ENCODE measurements at regions not wholly inside any gene's neighbourhood (a gene's known extent, or its start where the extent isn't known, plus 50 kb on each side); places are given as distances from the start of the nearest gene placed in this dataset.

GRCh38 chr2:200737585-200737984, 74.1 kb upstream of the BZW1 start:
- H3K9me1 ChIP-seq (ENCODE audit: control insufficient read depth, extremely low read depth, insufficient read depth, low read length), result no peaks in the 10 kb centered on the region
- no peak overlapping the region for H3K27ac ChIP-seq (ENCODE audit: control insufficient read depth, insufficient read depth, low read length)
- no peak overlapping the region for H3K4me2 ChIP-seq (ENCODE audit: control insufficient read depth, extremely low read depth, insufficient read depth, low read depth, low read length)
- dilution Hi-C loops (cut with MboI; ENCODE audit: extremely low pct_ligation_motif_present, low sequenced_read_pairs), result no loop called here
- no peaks in the 10 kb centered on the region for H3K36me3 ChIP-seq (ENCODE audit: control insufficient read depth in 2 of 2, extremely low read depth in 1 of 2, insufficient read depth in 2 of 2, low read length in 2 of 2)
- TF ChIP-seq CTCF (optimal IDR thresholded peaks at IDR 0.05 in 1 of 3, IDR thresholded peaks at IDR 0.05 in 1 of 3, conservative IDR thresholded peaks at IDR 0.05 in 1 of 3; ENCODE audit: extremely low read depth in 1 of 3, insufficient read depth in 2 of 3, low read length in 3 of 3) (no peak), EZH2 (IDR thresholded peaks at IDR 0.05; ENCODE audit: low read length) (no peak)
- FAIRE-seq (no peak), DNase-seq (ENCODE audit: low read depth, low spot score) (no peak)
- no peaks in the 10 kb centered on the region for H3K4me1 ChIP-seq (ENCODE audit: control insufficient read depth, extremely low read depth, insufficient read depth, low read length)
- H3K79me2 ChIP-seq (ENCODE audit: control insufficient read depth, insufficient read depth, low read length), result no peaks in the 10 kb centered on the region
- H3K9ac ChIP-seq (ENCODE audit: control insufficient read depth, extremely low read depth, insufficient read depth, low read length), result no peak overlapping the region
- H4K20me1 ChIP-seq (ENCODE audit: control insufficient read depth, extremely low read depth, insufficient read depth, low read length), result no peaks in the 10 kb centered on the region
- H3K9me3 ChIP-seq (ENCODE audit: control insufficient read depth, low read depth, low read length), result no peaks in the 10 kb centered on the region
- no peak overlapping the region for H2AFZ ChIP-seq (ENCODE audit: control insufficient read depth, low read length)
- no peak overlapping the region for H3K4me3 ChIP-seq (ENCODE audit: control insufficient read depth in 2 of 3, extremely low read depth in 1 of 3, insufficient read depth in 2 of 3, low read depth in 1 of 3, low read length in 3 of 3)
- H3K27me3 ChIP-seq (ENCODE audit: control insufficient read depth, extremely low read depth, insufficient read depth, low read length), result no peaks in the 10 kb centered on the region

GRCh38 chr2:200738590-200738989, 73.1 kb upstream of the BZW1 start:
- dilution Hi-C loops (cut with MboI; ENCODE audit: extremely low pct_ligation_motif_present, low sequenced_read_pairs), result no loop called here
- H3K4me2 ChIP-seq (ENCODE audit: control insufficient read depth, extremely low read depth, insufficient read depth, low read depth, low read length), result no peak overlapping the region
- H3K9me3 ChIP-seq (ENCODE audit: control insufficient read depth, low read depth, low read length), result no peaks in the 10 kb centered on the region
- H3K27me3 ChIP-seq (ENCODE audit: control insufficient read depth, extremely low read depth, insufficient read depth, low read length), result no peaks in the 10 kb centered on the region
- H3K4me3 ChIP-seq (ENCODE audit: control insufficient read depth in 2 of 3, extremely low read depth in 1 of 3, insufficient read depth in 2 of 3, low read depth in 1 of 3, low read length in 3 of 3), result no peak overlapping the region
- H3K79me2 ChIP-seq (ENCODE audit: control insufficient read depth, insufficient read depth, low read length), result no peaks in the 10 kb centered on the region
- H3K36me3 ChIP-seq (ENCODE audit: control insufficient read depth in 2 of 2, extremely low read depth in 1 of 2, insufficient read depth in 2 of 2, low read length in 2 of 2), result no peaks in the 10 kb centered on the region
- DNase-seq (ENCODE audit: low read depth, low spot score) (no peak), FAIRE-seq (no peak)
- H3K4me1 ChIP-seq (ENCODE audit: control insufficient read depth, extremely low read depth, insufficient read depth, low read length), result no peaks in the 10 kb centered on the region
- H3K9me1 ChIP-seq (ENCODE audit: control insufficient read depth, extremely low read depth, insufficient read depth, low read length), result no peaks in the 10 kb centered on the region
- H4K20me1 ChIP-seq (ENCODE audit: control insufficient read depth, extremely low read depth, insufficient read depth, low read length), result no peaks in the 10 kb centered on the region
- no peak overlapping the region for H3K27ac ChIP-seq (ENCODE audit: control insufficient read depth, insufficient read depth, low read length)
- H2AFZ ChIP-seq (ENCODE audit: control insufficient read depth, low read length), result no peak overlapping the region
- TF ChIP-seq CTCF (optimal IDR thresholded peaks at IDR 0.05 in 1 of 3, IDR thresholded peaks at IDR 0.05 in 1 of 3, conservative IDR thresholded peaks at IDR 0.05 in 1 of 3; ENCODE audit: extremely low read depth in 1 of 3, insufficient read depth in 2 of 3, low read length in 3 of 3) (no peak), EZH2 (IDR thresholded peaks at IDR 0.05; ENCODE audit: low read length) (no peak)
- no peak overlapping the region for H3K9ac ChIP-seq (ENCODE audit: control insufficient read depth, extremely low read depth, insufficient read depth, low read length)

Data from keratinocyte (primary cell).